ENCODE measurements at regions not wholly inside any gene's neighbourhood (a gene's known extent, or its start where the extent isn't known, plus 50 kb on each side); places are given as distances from the start of the nearest gene placed in this dataset.
A peak's percentile ranks its signal among the peaks of the same experiment; 100 is the strongest.
"Not testable (repeated sequence)": the region's sequence is repeated elsewhere in the genome, so short reads cannot be mapped to it uniquely, and the experiment has no call there.

GRCh38 chr6:34646714-34647113 is 49.9 kb downstream of the ILRUN start:
- DNase-seq, result no peak

GRCh38 chr6:34645627-34646026 is 50.9 kb downstream of the ILRUN start:
- no peak for DNase-seq

- no peak for DNase-seq
Observed at GRCh38 chr6:34644716-34645115, 51.9 kb downstream of the ILRUN start.

- no peak for DNase-seq
Observed at GRCh38 chr6:34642427-34642826, 54.1 kb downstream of the ILRUN start.

- not testable (repeated sequence) for DNase-seq
Observed at GRCh38 chr6:34640074-34640849, 56.3 kb downstream of the ILRUN start.

GRCh38 chr6:34638834-34639736 is 57.5 kb downstream of the ILRUN start:
- DNase-seq, result no peak

GRCh38 chr6:34633785-34634184 is 62.8 kb downstream of the ILRUN start:
- no peak for DNase-seq

GRCh38 chr6:34633256-34633655 is 63.3 kb downstream of the ILRUN start:
- no peak for DNase-seq

- no peak for DNase-seq
Observed at GRCh38 chr6:34630040-34630439, 66.5 kb downstream of the ILRUN start.

GRCh38 chr6:34627296-34627695 is 69.3 kb downstream of the ILRUN start:
- no peak for DNase-seq

GRCh38 chr6:34618430-34619182 is 62.5 kb upstream of the SPDEF start:
- DNase-seq, result no peak

- DNase-seq, result no peak
Observed at GRCh38 chr6:34617231-34617630, 61.1 kb upstream of the SPDEF start.

- no peak for DNase-seq
Observed at GRCh38 chr6:34616227-34616585, 60.1 kb upstream of the SPDEF start.

- no peak for DNase-seq
Observed at GRCh38 chr6:34615574-34616226, 59.6 kb upstream of the SPDEF start.

- DNase-seq, result no peak
Observed at GRCh38 chr6:34610819-34611477, 54.8 kb upstream of the SPDEF start.

- DNase-seq, result peak in 1 of 14 donors; percentile 21
Observed at GRCh38 chr6:34608321-34609091, 52.4 kb upstream of the SPDEF start.

- DNase-seq, result peak in 1 of 14 donors; percentile 29
Observed at GRCh38 chr6:34606477-34607265, 50.5 kb upstream of the SPDEF start.
